Right lobe of liver (tissue), 4 donors: ENCODE measurements at regions not wholly inside any gene's neighbourhood (a gene's known extent, or its start where the extent isn't known, plus 50 kb on each side); places are given as distances from the start of the nearest gene placed in this dataset.

Experiments used
- CTCF ChIP-seq, 4 donors: fragments of 200-600 bp in 3 of 4; fragments of 450-650 bp in 1 of 4; IDR thresholded peaks; one replicate each; pipeline versions ENCODE4 v1.5.1 to v1.8.0; 2016 to 2022; ENCODE audit warnings: antibody characterized with exemption in 4 of 4, mild to moderate bottlenecking in 2 of 4
- POLR2A ChIP-seq: fragments of 450-650 bp; IDR thresholded peaks from one replicate; pipeline ENCODE4 v1.6.1; 2017; ENCODE audit warnings: antibody characterized with exemption, mild to moderate bottlenecking
- donor health status: DM: no; HTN: no; CAD: no.
- donor health status: DM: no; HTN: no; CAD: no.
- donor health status: DM: no; HTN: yes; CAD: no.

GRCh38 chr5:111946556-111946955, 189.6 kb upstream of the NREP start:
- TF ChIP-seq CTCF (IDR thresholded peaks at IDR 0.05) (no peak), POLR2A (no peak)
